CD4-positive, alpha-beta T cell treated with Interleukin-2 at 100 ng/mL for 4 hours (primary cell): ENCODE measurements at regions not wholly inside any gene's neighbourhood (a gene's known extent, or its start where the extent isn't known, plus 50 kb on each side); places are given as distances from the start of the nearest gene placed in this dataset.

Source experiments
- DNase-seq: peaks from one replicate; pipeline ENCODE4 v3.0.0-alpha.2; 2020; ENCODE audit warnings: low spot score

GRCh38 chr9:80223897-80224296, 652.1 kb downstream of the TLE4 start:
- no peak for DNase-seq

DNA sequence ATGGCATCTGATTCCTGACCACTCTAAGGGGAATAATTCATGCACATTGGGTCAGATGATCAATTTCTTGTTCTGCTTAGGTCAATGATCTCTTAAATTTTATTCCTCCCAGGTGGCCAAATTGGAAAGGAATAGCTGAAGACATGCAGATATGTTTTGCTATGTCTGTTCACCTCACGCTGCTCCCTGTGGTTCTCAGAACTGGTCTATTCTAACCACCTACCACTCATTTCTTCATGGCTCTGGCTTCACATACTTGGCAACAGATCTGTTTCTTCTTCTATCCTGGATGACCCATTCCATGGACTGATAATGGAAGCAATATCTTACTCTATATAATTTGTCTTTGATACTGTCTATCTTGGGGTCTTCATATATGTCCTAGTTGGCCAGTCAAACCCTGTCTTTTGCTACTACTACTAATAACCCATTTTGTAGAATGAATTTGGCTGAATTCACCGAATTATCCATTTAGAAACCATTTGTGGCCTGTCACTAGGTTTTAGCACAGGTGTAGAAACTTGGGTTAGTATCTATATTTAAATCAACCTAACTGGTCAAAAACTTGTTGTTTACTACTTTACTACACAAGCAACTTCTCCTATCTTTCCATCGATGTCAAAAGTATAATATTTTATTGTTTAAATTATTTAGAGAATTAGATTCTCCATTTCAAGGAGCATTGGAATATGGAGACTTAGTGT, 650.9 kb downstream of the TLE4 start:
- DNase-seq: no peak

DNA sequence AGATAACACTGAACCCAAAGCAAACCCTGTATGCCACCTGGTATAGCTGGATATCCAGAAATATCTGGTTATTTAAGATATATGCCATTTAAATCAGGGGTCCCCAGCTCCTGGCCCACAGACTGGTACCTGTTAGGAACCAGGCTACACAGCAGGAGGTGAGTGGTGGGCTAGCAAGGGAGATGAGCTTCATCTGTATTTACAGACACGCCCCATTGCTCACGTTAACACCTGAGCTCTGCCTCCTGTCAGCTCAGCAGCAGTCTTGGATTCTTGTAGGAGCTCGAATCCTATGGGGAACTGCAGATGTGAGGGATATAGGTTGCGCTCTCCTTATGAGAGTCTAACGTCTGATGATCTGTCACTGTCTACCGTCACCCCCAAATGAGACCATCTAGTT, 646.6 kb downstream of the TLE4 start:
- no peak for DNase-seq

DNA sequence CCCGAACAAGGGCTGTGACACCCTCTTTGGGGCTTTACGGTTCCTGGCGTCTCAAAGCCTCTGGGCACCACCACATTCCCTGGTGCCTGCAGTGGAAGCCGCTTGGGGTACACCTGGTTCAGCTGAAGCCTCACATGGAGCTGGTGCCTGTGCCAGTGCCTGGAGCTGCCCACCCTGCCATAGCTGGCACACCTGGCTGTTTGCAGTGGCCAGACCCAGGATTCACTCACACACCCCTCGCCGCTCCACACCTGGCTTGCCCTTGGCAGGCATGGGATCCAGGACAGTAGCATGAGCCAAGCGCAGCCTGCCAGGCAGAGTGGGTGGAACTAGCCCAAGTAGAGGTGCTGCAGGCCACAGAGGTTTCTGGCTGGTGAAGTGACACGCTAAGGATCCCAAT, 641.8 kb downstream of the TLE4 start:
- DNase-seq: no peak

- DNase-seq: no peak
Observed at GRCh38 chr9:80208696-80209095, 636.9 kb downstream of the TLE4 start.

- no peak for DNase-seq
Observed at GRCh38 chr9:80204054-80204453, 632.3 kb downstream of the TLE4 start.

- no peak for DNase-seq
Observed at GRCh38 chr9:80197661-80198060, 625.9 kb downstream of the TLE4 start.

DNA sequence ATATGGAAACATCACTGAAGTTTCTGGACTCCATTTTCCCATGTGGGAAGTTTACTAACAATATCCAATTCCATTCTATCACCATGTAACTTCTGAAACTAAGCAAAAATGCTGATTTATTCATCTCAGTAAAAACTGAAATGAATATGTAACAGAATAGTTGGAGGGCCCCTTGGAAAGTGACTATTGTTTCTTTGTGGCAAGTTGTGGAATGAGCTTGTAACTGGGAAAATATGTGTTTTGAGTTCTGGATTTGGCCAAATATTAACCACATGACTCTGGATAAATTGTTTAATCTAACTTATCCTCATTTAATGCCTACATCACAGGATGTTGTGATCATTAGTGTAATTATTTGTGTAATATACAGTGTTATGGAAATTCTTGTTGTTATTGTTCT, 619.3 kb downstream of the TLE4 start:
- DNase-seq: no peak

DNA sequence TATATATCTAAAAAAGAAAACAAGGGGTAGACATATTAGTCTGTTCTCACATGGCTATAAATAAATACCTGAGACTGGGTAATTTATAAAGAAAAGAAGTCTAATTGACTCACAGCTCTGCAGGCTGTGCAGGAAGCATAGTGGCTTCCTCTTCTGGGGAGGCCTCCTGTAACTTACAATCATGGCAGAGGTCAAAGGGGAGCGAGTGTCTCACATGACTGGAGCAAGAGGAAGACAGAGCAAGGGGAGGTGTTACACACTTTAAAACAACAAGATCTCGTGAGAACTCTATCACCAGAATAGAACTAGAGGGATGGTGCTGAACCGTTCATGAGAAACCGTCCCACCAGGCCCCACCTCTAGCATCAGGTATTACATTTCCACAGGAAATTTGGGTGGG, 616.8 kb downstream of the TLE4 start:
- no peak for DNase-seq

DNA sequence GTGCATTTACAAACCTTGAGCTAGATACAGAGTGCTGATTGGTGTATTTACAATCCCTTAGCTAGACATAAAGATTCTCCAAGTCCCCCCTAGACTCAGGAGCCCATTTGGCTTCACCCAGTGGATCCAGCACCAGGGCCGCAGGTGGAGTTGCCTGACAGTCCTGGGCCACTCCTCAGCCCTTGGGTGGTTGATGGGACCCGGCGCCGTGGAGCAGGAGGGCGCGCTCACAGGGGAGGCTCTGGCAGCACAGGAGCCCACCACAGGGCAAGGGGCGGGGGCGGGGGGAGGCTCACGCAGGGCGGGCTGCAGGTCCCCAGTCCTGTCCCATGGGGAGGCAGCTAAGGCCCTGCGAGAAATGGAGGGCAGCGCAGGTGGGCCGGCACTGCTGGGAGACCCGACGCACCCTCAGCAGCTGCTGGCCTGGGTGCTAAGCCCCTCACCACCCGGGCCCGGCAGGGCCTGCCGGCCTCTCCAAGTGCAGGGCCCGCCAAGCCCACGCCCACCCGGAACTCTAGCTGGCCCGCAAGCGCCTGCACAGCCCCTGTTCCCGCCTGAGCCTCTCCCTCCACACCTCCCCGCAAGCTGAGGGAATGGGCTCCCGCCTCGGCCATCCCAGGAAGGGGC, 613.5 kb downstream of the TLE4 start:
- DNase-seq: no peak

DNA sequence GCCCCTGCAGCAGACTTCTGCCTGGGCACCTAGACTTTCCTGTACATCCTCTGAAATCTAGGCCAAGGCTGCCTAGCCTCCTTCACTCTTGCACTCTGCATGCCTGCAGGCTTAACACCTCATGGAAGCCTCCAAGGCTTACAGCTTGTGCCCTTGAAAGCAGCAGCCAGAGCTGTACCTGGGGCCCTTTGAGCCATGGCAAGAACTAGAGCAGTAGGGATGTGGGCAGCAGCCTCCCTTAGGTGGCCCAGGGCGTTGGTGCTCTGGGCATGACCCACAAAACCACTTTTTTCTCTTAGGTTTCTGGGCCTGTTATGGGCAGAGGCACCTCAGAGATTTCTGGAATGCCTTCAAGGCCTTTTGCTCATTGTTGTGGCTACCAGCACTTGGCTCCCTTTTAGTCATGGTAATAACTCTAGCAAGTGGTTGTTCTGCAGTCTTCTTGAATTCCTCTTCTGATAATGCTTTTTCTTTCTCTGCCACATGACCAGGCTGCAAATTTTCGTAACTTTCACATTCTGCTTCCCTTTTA, 606.2 kb downstream of the TLE4 start:
- no peak for DNase-seq

DNA sequence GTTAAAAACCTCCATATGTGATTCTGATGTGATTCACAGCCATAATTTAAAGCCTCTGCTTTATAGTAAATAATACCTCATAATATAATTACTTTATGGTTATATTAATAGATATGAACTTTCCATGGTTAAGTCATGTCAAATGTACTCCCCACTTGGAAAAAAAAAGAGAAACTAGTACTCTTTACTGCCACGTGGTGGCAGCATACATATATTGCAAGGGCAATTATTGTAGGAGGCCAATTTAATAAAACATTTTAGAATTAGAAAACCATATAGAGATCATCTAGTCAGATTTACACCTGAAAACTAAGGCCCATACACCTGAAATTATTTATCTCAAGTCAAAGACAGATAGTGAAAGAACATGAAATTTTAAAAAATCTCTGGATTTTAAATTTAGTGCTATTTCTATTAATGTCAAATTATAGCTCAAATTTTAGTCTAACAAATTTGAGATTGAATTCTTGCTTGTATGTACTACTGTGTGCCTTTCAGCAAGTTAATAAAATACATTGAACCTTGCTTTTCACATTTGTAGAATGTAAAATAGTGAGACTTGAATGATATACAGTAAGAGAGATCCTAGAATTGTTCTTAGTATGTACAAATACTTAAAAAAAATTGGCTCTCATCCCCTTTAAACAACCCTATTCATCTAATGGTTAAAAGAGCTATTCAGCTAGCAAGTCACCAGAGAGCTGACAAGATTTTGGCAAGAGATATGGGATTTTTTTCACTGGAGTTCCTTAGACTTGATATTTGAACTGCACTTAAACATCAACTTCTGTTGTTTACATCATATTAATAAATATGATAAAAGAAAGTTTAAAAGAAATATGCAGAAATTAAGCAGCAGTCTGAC, 603.8 kb downstream of the TLE4 start:
- DNase-seq: peak; percentile 12

DNA sequence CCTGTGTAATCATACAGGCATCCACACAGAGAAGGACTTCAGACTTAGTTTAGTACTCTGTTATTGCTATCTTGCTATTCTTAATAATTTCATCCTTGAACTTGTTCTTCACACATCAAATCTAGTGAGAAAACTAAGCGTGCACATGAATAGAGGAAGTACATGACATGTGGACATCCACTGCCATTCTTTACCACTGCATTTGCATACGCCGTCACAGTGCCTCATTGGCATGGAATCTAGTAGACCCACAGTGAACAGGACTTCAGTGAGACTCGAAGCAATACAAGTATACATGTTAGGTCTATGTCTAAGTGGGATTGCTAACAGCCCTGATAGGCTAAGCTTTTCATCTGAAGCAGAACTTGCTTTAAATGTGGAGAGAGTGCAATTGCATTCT, 592.1 kb downstream of the TLE4 start:
- DNase-seq: no peak

GRCh38 chr9:80158554-80159170, 586.9 kb downstream of the TLE4 start:
- no peak for DNase-seq

- DNase-seq: no peak
Observed at GRCh38 chr9:80158131-80158530, 586.4 kb downstream of the TLE4 start.

DNA sequence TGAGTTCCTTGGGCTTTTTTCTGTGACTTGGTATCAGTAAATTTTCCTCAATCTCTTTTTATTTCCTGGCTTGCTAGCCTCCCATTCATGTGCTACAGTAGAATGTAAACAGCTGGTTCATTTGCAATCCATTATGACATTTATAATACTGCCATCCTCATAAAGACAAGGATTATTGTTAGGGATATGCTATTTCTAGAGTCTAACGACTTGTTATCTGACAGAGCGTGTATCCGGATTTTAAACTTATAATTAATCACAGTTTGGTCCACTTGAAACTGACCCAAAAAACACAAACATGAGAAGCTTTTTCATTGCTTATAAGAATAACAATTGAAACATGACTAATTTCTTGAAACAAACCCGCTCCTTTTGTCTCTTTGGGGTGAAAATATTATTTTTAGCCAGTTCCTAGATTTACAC, 585.8 kb downstream of the TLE4 start:
- no peak for DNase-seq

DNA sequence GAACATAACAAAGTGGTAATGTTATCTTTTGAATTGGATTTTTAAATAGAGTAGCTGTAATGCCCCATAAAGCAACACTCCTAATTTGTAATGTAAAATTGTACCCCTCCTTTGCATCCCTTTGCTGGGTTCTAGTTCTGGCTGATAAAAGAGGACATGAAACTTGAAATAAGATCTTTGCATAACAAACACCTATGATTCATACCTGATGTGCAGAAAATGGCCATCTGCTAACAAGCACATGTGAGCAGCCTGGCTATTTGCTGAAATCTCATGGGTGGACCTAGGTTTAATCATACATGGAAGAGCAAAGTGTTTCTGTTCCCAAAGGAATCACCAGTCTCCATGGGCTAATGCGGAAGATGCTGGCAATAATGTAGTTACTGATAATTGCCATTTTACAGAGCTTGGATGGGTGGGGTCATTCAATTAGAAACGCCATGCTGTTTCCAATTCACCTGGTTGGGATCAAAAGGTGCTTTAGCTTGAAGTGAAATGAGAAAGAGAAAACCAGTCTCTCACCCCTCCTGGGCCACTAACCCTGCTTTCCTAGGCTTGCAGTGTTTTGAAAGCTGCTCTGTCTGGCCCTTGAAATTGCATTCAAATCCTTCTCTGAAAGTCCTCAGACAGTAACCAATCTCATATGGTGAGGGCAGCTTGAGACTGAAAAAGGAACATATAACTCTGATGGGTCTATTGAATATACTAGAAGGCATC, 585.1 kb downstream of the TLE4 start:
- DNase-seq: no peak

GRCh38 chr9:80156262-80156661, 584.5 kb downstream of the TLE4 start:
- DNase-seq: no peak

DNA sequence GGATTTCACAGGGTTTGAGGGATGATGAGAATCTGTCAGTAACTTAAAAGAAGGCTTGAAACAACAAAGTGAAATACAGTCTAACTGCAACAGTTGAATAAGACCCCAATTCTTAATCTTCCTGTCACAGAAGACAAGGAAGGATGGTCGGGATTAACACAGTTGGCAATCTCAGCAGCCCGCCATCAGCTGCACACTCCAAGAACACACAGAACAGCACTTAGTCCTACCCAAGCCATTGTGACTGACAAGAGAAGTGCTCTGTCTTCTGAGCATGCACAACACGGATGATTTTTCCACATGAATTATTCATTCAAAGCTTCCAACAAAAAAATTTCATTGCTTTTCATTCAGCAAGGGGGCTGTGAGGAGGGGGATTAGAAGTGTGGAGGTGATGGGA, 576.1 kb downstream of the TLE4 start:
- DNase-seq: no peak

GRCh38 chr9:80146466-80146865, 574.7 kb downstream of the TLE4 start:
- DNase-seq: no peak

DNA sequence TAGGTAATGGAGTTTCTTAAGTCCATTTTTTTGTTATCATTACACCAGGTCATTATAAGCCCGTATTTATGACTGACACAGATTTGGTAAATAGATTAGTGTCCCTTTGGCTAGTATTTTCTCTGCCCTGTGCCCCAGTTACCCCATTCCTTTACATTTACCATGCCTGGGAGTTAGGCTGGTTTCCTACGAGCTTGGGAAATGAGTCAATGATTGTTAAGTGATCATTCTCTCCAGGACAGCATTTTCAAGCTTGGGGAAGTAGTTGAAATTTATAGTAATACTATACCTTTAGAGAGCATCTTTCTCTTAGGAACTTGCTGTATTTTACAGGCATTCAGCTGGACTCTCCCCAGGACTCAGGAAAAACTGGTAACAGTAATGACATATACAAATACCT, 573.1 kb downstream of the TLE4 start:
- DNase-seq: no peak

DNA sequence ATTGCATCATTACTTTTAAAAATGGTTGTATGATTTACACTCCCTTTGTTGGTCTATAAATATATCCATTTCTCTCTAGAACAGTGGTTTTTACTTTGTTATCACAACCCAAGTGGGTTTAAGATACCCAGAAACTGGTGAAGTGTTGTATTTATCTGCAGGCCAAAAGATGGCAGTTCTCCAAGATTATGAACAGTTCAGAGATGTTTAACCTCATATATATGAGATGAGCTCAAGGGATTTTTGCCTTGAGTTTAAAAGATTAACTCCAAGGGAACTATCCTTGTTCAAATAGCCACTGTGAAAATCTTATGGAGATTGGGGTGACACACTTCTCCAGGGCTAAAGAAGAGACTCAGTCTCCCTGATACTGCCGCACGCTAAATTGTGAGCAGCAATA, 572.6 kb downstream of the TLE4 start:
- no peak for DNase-seq
